Smooth muscle cell (in vitro differentiated cells): ENCODE measurements at regions not wholly inside any gene's neighbourhood (a gene's known extent, or its start where the extent isn't known, plus 50 kb on each side); places are given as distances from the start of the nearest gene placed in this dataset.

Experiments
- DNase-seq: peaks from one replicate; lab custom pipeline; 2025; ENCODE audit not compliant: unreplicated experiment; lab: John Stamatoyannopoulos, UW
- H2AFZ ChIP-seq: fragments of 200-600 bp; sonication (generic); 2 replicates; pipeline ENCODE4 v1.6.0; 2016; ENCODE audit warnings: antibody characterized with exemption, low read depth, mild to moderate bottlenecking
- H3F3A ChIP-seq: fragments of 200-600 bp; sonication (generic); 2 replicates; pipeline ENCODE4 v1.6.0; 2017; ENCODE audit warnings: antibody characterized with exemption, low read depth
- H3K27ac ChIP-seq: fragments of 200-600 bp; sonication (generic); 2 replicates; pipeline ENCODE4 v1.5.1; 2016; ENCODE audit warnings: low read depth, mild to moderate bottlenecking
- H3K27me3 ChIP-seq: fragments of 200-600 bp; sonication (generic); 2 replicates; pipeline ENCODE4 v1.6.1; 2016; ENCODE audit warnings: low read depth, mild to moderate bottlenecking
- H3K36me3 ChIP-seq: fragments of 200-600 bp; sonication (generic); 2 replicates; pipeline ENCODE4 v1.5.1; 2016; ENCODE audit warnings: low read depth
- H3K4me1 ChIP-seq: fragments of 200-600 bp; sonication (generic); 2 replicates; pipeline ENCODE4 v1.5.1; 2016; ENCODE audit warnings: low read depth
- H3K4me2 ChIP-seq: fragments of 200-600 bp; sonication (generic); 2 replicates; pipeline ENCODE4 v1.6.0; 2016; ENCODE audit warnings: mild to moderate bottlenecking
- H3K4me3 ChIP-seq: fragments of 200-600 bp; sonication (generic); 2 replicates; pipeline ENCODE4 v1.5.1; 2016; ENCODE audit warnings: mild to moderate bottlenecking
- H3K79me2 ChIP-seq: fragments of 200-600 bp; sonication (generic); 2 replicates; pipeline ENCODE4 v1.6.0; 2016; ENCODE audit warnings: low read depth, mild to moderate bottlenecking
- H3K9ac ChIP-seq: fragments of 200-600 bp; sonication (generic); 2 replicates; pipeline ENCODE4 v1.6.0; 2016; ENCODE audit warnings: low read depth
- H3K9me3 ChIP-seq: fragments of 200-600 bp; sonication (generic); replicated peaks from 2 replicates; pipeline ENCODE4 v1.5.1; 2016; ENCODE audit warnings: low read depth
- H4K20me1 ChIP-seq: fragments of 200-600 bp; sonication (generic); 2 replicates; pipeline ENCODE4 v1.6.0; 2016; ENCODE audit warnings: low read depth
- WGBS: methylation state at CpG from one replicate; pipeline ENCODE4 v1.1.7; 2016; ENCODE audit warnings: low lambda C conversion rate; 5-methylcytosine and 5-hydroxymethylcytosine counted together
- TF ChIP-seq, protein P1 (sequence below): fragments of 200-600 bp; sonication (generic); IDR thresholded peaks from 2 replicates; pipeline ENCODE4 v1.5.1; 2017; ENCODE audit warnings: borderline replicate concordance, mild to moderate bottlenecking, antibody characterized with exemption; ENCODE audit not compliant: insufficient read depth, poor library complexity, severe bottlenecking

DNA sequence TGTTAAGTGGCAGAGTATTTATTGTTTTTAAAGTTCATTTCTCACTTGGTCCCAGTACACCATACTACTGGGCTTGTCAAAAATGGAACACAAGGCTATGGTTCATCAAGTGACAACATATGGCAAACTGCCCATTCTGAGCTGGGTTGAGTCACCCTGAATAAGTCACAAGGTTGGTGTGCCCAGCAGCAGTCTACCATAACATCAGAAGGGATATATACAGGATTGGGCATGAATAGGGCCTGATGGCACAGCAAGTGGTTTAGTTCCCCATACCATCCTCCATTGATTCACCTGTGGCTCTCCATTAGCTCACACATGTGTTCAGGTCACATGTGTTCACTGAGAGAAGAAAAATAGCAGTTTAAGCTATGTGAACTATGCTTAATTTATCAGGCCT, 249.8 kb upstream of the PRDM9 start:
- no peaks in the 10 kb centered on the region for H4K20me1 ChIP-seq
- no peak overlapping the region for H3K4me2 ChIP-seq
- no peaks in the 10 kb centered on the region for H3K9me3 ChIP-seq
- H3F3A ChIP-seq: no peaks in the 10 kb centered on the region
- no peak for DNase-seq
- H3K27ac ChIP-seq: no peak overlapping the region
- H3K9ac ChIP-seq: no peak overlapping the region
- H3K4me1 ChIP-seq: no peaks in the 10 kb centered on the region
- no peaks in the 10 kb centered on the region for H3K27me3 ChIP-seq
- H3K79me2 ChIP-seq: no peaks in the 10 kb centered on the region
- H3K4me3 ChIP-seq: no peak overlapping the region
- no peaks in the 10 kb centered on the region for H3K36me3 ChIP-seq
- TF ChIP-seq, protein P1, sequence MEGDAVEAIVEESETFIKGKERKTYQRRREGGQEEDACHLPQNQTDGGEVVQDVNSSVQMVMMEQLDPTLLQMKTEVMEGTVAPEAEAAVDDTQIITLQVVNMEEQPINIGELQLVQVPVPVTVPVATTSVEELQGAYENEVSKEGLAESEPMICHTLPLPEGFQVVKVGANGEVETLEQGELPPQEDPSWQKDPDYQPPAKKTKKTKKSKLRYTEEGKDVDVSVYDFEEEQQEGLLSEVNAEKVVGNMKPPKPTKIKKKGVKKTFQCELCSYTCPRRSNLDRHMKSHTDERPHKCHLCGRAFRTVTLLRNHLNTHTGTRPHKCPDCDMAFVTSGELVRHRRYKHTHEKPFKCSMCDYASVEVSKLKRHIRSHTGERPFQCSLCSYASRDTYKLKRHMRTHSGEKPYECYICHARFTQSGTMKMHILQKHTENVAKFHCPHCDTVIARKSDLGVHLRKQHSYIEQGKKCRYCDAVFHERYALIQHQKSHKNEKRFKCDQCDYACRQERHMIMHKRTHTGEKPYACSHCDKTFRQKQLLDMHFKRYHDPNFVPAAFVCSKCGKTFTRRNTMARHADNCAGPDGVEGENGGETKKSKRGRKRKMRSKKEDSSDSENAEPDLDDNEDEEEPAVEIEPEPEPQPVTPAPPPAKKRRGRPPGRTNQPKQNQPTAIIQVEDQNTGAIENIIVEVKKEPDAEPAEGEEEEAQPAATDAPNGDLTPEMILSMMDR: no peak
- H2AFZ ChIP-seq: no peak overlapping the region

DNA sequence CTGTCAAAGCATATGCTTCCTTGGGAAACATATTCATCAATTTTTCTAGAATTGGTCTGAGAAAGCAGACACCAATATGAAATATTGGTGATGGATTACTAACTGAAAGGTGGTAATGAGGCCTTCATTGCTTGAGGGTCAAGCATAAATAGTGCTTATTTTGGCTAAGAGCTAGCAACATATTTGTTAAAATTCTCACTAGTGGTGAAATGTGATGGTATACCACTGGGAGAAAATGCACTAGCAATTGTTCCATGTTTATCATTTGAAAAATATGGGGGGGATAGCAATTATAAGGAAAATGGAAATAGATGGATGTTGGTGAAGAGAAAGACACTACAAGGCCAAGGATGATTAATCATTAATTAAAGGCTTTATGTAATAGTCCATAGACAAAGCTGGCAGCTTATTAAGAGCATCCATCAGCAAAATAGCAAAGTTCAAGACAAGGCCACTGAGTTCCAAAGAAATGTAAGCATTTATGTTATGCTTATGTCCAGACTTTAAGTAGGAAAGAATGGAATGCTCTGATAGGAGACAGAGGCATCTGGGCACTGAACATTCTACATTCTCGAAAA, 253.7 kb upstream of the PRDM9 start:
- Histone ChIP-seq H3K4me1 (no peaks in the 10 kb centered on the region), H3K4me3 (no peak overlapping the region)
- DNase-seq: no peak

GRCh38 chr5:23242891-23243290, 264.5 kb upstream of the PRDM9 start:
- no peaks in the 10 kb centered on the region for H3F3A ChIP-seq
- H4K20me1 ChIP-seq: no peaks in the 10 kb centered on the region
- H3K9me3 ChIP-seq: no peaks in the 10 kb centered on the region
- no peaks in the 10 kb centered on the region for H3K36me3 ChIP-seq
- H3K4me2 ChIP-seq: no peak overlapping the region
- H3K9ac ChIP-seq: no peak overlapping the region
- no peaks in the 10 kb centered on the region for H3K27me3 ChIP-seq
- no peak overlapping the region for H2AFZ ChIP-seq
- 81% methylated on average over 2 of the region's 2 CpGs for WGBS
- no peak overlapping the region for H3K27ac ChIP-seq
- H3K4me1 ChIP-seq: no peaks in the 10 kb centered on the region
- DNase-seq: no peak
- H3K4me3 ChIP-seq: no peak overlapping the region
- H3K79me2 ChIP-seq: no peaks in the 10 kb centered on the region
- TF ChIP-seq, protein P1: no peak

More for the DNA sequence above, 253.7 kb upstream of the PRDM9 start:
- Histone ChIP-seq H3F3A (no peaks in the 10 kb centered on the region), H3K4me2 (no peak overlapping the region), H3K27ac (no peak overlapping the region), H3K36me3 (no peaks in the 10 kb centered on the region), H3K9ac (no peak overlapping the region), H3K9me3 (no peaks in the 10 kb centered on the region), H3K79me2 (no peaks in the 10 kb centered on the region), H4K20me1 (no peaks in the 10 kb centered on the region), H3K27me3 (no peaks in the 10 kb centered on the region), H2AFZ (no peak overlapping the region)
- 74% methylated on average over 1 of the region's 1 CpG for WGBS
- TF ChIP-seq, protein P1: no peak

GRCh38 chr5:23235246-23235645, 272.2 kb upstream of the PRDM9 start:
- Histone ChIP-seq H2AFZ (no peak overlapping the region), H3K27me3 (no peaks in the 10 kb centered on the region), H3K9me3 (no peaks in the 10 kb centered on the region), H3K79me2 (no peaks in the 10 kb centered on the region), H3K9ac (no peak overlapping the region), H3K4me3 (no peak overlapping the region), H3K4me1 (no peaks in the 10 kb centered on the region), H4K20me1 (no peaks in the 10 kb centered on the region), H3F3A (no peaks in the 10 kb centered on the region), H3K27ac (no peak overlapping the region), H3K36me3 (no peaks in the 10 kb centered on the region), H3K4me2 (no peak overlapping the region)
- no peak for DNase-seq
- WGBS: 43% methylated on average over 1 of the region's 1 CpG
- TF ChIP-seq, protein P1: no peak
